Gastroesophageal sphincter (tissue), 4 donors: ENCODE measurements at regions not wholly inside any gene's neighbourhood (a gene's known extent, or its start where the extent isn't known, plus 50 kb on each side); places are given as distances from the start of the nearest gene placed in this dataset.

Experiments
- ATAC-seq: fragments of 150-250 bp; one replicate; pipeline ENCODE4 v1.9.1; 2016; ENCODE audit warnings: mild to moderate bottlenecking, moderate library complexity
- H3K27ac ChIP-seq, 4 donors: fragments of 200-600 bp; sonication (generic) in 3 of 4; 1 replicate in 3 of 4; 2 replicates in 1 of 4; pipeline ENCODE4 v1.5.1; 2016 to 2019
- H3K27me3 ChIP-seq: fragments of 200-600 bp; sonication (generic); one replicate; pipeline ENCODE4 v1.5.1; 2019
- H3K36me3 ChIP-seq, 2 donors: fragments of 200-600 bp; sonication (generic); one replicate each; pipeline ENCODE4 v1.5.1; 2019; ENCODE audit warnings: control low read depth in 1 of 2
- H3K4me1 ChIP-seq, 3 donors: fragments of 200-600 bp; sonication (generic); 1 replicate in 2 of 3; 2 replicates in 1 of 3; pipeline ENCODE4 v1.5.1; 2016 to 2019; ENCODE audit warnings: control low read depth in 2 of 3
- H3K4me3 ChIP-seq, 2 donors: fragments of 200-600 bp; sonication (generic); one replicate each; pipeline ENCODE4 v1.5.1; 2019; ENCODE audit warnings: mild to moderate bottlenecking in 1 of 2, moderate library complexity in 1 of 2
- H3K9me3 ChIP-seq, 3 donors: fragments of 200-600 bp; sonication (generic); one replicate each; pipeline ENCODE4 v1.5.1; 2017 to 2019; ENCODE audit warnings: control low read depth in 2 of 3
- EP300 ChIP-seq: sonication (generic); formaldehyde crosslinking; IDR thresholded peaks from one replicate; pipeline ENCODE4 v1.6.1; 2017; ENCODE audit warnings: antibody characterized with exemption, mild to moderate bottlenecking
- POLR2A ChIP-seq, 2 donors: fragments of 450-650 bp; IDR thresholded peaks; one replicate each; pipeline ENCODE4 v1.6.1; 2017; ENCODE audit warnings: antibody characterized with exemption in 2 of 2, mild to moderate bottlenecking in 2 of 2, moderate library complexity in 1 of 2
- POLR2AphosphoS5 ChIP-seq: sonication (generic); formaldehyde crosslinking; IDR thresholded peaks from one replicate; pipeline ENCODE4 v1.6.1; 2017; ENCODE audit warnings: antibody characterized with exemption
- WGBS, 2 donors: methylation state at CpG; one replicate each; pipeline ENCODE4 v1.1.5; 2018; ENCODE audit warnings: low coverage in 1 of 2; 5-methylcytosine and 5-hydroxymethylcytosine counted together
- TF ChIP-seq, protein P1 (sequence below), 4 experiments: fragments of 200-600 bp in 2 of 4; fragments of 450-650 bp in 2 of 4; sonication (generic) in 1 of 4; IDR thresholded peaks; one replicate each; pipeline ENCODE4 v1.5.1; 2017 to 2019; ENCODE audit warnings: antibody characterized with exemption in 4 of 4, mild to moderate bottlenecking in 2 of 4, moderate library complexity in 2 of 4

DNA sequence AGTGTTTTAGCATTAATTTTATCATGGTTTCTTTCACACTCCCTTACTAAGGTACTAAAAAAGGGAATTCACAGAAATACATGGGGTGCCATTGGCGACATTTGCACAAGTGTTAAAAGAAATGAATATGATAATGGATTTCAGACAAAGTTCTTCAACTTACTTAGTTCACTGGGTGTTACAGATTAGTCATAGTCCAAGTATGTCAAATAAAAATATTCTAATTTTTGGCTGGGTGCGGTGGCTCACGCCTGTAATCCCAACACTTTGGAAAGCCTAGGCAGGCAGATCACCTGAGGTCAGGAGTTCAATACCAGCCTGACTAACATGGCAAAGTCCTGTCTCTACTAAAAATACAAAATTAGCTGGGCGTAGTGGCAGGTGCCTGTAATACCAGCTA, 286.1 kb upstream of the TFAP2D start:
- WGBS, 2 donors, result 89 to 92% methylated on average over 2 to 4 of the region's 4 CpGs
- no peak for TF ChIP-seq POLR2A (IDR thresholded peaks at IDR 0.05)
- TF ChIP-seq, protein P1, sequence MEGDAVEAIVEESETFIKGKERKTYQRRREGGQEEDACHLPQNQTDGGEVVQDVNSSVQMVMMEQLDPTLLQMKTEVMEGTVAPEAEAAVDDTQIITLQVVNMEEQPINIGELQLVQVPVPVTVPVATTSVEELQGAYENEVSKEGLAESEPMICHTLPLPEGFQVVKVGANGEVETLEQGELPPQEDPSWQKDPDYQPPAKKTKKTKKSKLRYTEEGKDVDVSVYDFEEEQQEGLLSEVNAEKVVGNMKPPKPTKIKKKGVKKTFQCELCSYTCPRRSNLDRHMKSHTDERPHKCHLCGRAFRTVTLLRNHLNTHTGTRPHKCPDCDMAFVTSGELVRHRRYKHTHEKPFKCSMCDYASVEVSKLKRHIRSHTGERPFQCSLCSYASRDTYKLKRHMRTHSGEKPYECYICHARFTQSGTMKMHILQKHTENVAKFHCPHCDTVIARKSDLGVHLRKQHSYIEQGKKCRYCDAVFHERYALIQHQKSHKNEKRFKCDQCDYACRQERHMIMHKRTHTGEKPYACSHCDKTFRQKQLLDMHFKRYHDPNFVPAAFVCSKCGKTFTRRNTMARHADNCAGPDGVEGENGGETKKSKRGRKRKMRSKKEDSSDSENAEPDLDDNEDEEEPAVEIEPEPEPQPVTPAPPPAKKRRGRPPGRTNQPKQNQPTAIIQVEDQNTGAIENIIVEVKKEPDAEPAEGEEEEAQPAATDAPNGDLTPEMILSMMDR (IDR thresholded peaks at IDR 0.05), result no peak
- TF ChIP-seq POLR2AphosphoS5, result no peak
- TF ChIP-seq EP300, result no peak
- H3K4me1 ChIP-seq, result no peaks in the 10 kb centered on the region

DNA sequence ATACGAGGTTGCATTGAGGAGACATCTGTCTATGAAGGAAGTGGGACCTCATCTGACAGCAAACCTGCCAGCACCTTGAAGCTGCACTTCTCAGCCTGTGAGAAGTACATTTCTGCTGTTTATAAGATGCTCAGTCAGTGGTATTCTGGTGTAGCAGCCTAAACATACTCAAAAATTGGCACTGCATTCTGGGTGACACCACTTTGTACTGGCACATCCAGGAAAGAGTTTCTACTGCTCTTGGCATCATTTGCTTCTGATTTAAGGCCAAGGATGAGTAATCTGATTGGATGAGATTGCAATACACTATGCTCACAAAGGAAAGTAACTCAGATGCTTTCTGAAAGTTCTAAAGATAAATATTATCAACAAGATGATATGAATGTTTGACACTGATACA, 275.4 kb upstream of the TFAP2D start:
- 57 to 85% methylated on average over 1 of the region's 1 CpG for WGBS, 2 donors
- Histone ChIP-seq H3K36me3 (no peaks in the 10 kb centered on the region), H3K27me3 (no peaks in the 10 kb centered on the region), H3K27ac (no peak overlapping the region), H3K9me3 (no peaks in the 10 kb centered on the region), H3K4me1 (no peaks in the 10 kb centered on the region), H3K4me3 (no peak overlapping the region)
- no peak for ATAC-seq
- TF ChIP-seq, protein P1 (IDR thresholded peaks at IDR 0.05), result no peak
- TF ChIP-seq EP300 (no peak), POLR2AphosphoS5 (no peak), POLR2A (IDR thresholded peaks at IDR 0.05) (no peak)

More for the DNA sequence above, 286.1 kb upstream of the TFAP2D start:
- no peaks in the 10 kb centered on the region for H3K9me3 ChIP-seq
- no peak overlapping the region for H3K27ac ChIP-seq
- no peak overlapping the region for H3K4me3 ChIP-seq
- no peaks in the 10 kb centered on the region for H3K27me3 ChIP-seq
- ATAC-seq, result no peak
- no peaks in the 10 kb centered on the region for H3K36me3 ChIP-seq

DNA sequence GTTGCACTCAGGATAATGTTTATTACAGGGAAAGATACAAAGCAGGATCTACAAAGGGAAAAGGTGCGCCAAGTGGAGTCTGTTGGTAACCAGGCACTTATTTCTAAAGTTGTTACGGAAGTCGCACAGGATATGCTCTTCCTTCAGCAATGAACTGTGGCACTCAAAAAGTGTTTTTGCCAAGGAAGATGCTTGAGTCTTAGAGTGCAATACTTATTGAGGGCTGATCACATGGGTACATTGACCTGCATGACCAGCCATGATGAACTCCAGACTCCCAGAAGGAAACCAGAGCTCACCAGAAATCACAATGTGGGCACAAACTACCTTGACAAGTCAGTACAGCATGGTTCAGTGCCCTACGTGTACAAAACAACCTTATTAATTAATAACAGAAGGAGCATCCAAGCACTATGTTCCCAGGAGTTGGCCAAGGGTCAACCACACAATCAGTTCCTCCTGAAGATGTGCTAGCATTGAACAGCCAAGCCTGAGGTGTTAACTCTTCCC, 270.7 kb upstream of the TFAP2D start:
- TF ChIP-seq POLR2A (IDR thresholded peaks at IDR 0.05) (no peak), POLR2AphosphoS5 (no peak), EP300 (no peak)
- TF ChIP-seq, protein P1 (IDR thresholded peaks at IDR 0.05), result no peak
- Histone ChIP-seq H3K36me3 (no peaks in the 10 kb centered on the region), H3K4me3 (no peak overlapping the region), H3K27ac (no peak overlapping the region), H3K9me3 (no peaks in the 10 kb centered on the region), H3K27me3 (no peaks in the 10 kb centered on the region), H3K4me1 (no peaks in the 10 kb centered on the region)
- WGBS, 2 donors, result 80 to 92% methylated on average over 3 to 4 of the region's 4 CpGs
- no peak for ATAC-seq

DNA sequence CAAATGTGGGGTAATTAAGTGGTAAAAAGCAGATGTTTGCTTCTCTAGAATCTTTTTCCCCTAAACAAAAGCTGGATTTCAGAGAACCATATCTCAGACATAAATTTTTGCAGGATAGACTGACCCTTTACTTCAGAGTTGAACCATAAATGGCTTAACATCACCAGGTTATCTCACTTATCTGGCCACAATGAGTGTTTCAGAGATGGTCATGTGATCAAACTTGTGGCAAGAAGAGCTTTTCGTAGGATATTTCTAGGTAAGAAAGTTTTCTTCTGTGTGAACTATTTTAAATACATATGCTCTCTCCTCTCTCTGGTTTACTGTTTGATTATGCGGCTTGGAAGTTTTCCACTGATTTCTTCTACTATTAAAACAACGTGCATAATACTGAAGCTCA, 270.2 kb upstream of the TFAP2D start:
- Histone ChIP-seq H3K4me1 (no peaks in the 10 kb centered on the region), H3K4me3 (no peak overlapping the region), H3K9me3 (no peaks in the 10 kb centered on the region), H3K27me3 (no peaks in the 10 kb centered on the region), H3K27ac (no peak overlapping the region), H3K36me3 (no peaks in the 10 kb centered on the region)
- ATAC-seq, result no peak
- WGBS, 2 donors, result 88 to 91% methylated on average over 2 to 3 of the region's 3 CpGs
- TF ChIP-seq, protein P1 (IDR thresholded peaks at IDR 0.05), result no peak
- no peak for TF ChIP-seq EP300
- no peak for TF ChIP-seq POLR2AphosphoS5
- no peak for TF ChIP-seq POLR2A (IDR thresholded peaks at IDR 0.05)

DNA sequence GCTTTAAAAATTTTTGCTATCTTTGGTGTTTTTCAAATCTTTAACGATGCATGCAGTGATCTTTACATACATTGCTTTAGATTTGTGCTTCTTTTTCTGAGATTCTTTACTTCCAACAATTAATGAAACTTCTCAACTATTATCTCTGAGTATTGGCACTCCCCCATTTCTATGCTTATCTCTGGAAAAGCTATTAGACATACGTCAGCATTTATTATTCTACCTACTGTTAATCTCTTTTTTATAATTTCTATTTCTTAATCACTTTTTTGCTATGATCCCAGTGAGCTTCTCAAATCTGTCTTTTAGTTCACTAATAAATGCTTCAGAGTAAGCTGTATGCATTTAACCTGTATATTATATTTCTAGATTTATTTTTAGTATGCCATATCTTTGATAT, 264.2 kb upstream of the TFAP2D start:
- Histone ChIP-seq H3K4me3 (no peak overlapping the region), H3K36me3 (no peaks in the 10 kb centered on the region), H3K27me3 (no peaks in the 10 kb centered on the region), H3K9me3 (no peaks in the 10 kb centered on the region), H3K27ac (no peak overlapping the region), H3K4me1 (no peaks in the 10 kb centered on the region)
- no peak for ATAC-seq
- WGBS, 2 donors, result 51 to 83% methylated on average over 2 of the region's 2 CpGs
- TF ChIP-seq POLR2AphosphoS5, result no peak
- TF ChIP-seq, protein P1 (IDR thresholded peaks at IDR 0.05), result no peak
- no peak for TF ChIP-seq EP300
- no peak for TF ChIP-seq POLR2A (IDR thresholded peaks at IDR 0.05)
